SK-N-SH (cell line): ENCODE measurements at regions not wholly inside any gene's neighbourhood (a gene's known extent, or its start where the extent isn't known, plus 50 kb on each side); places are given as distances from the start of the nearest gene placed in this dataset.

Experiments
- CTCF ChIA-PET: fragments of 300-600, 350-600 bp; formaldehyde crosslinking; extraction: SDS; loops from one replicate; lab custom pipeline; 2021; lab: Yijun Ruan, JAX
- POLR2A ChIA-PET: fragments of 350-600 bp; sonication (Branson Sonifier 250); formaldehyde crosslinking; extraction: SDS; loops from one replicate; lab custom pipeline; 2020; ENCODE audit warnings: antibody characterized with exemption, inconsistent platforms; lab: Yijun Ruan, JAX
- DNase-seq: peaks from one replicate; pipeline ENCODE4 v3.0.0; 2012
- H2AFZ ChIP-seq: fragments of 200-600 bp; sonication (generic); 2 replicates; pipeline ENCODE4 v1.8.1; 2016; ENCODE audit warnings: antibody characterized with exemption, mild to moderate bottlenecking, low read depth
- H3F3A ChIP-seq: fragments of 200-600 bp; sonication (generic); replicated peaks from 2 replicates; pipeline ENCODE3; 2016; ENCODE audit warnings: antibody characterized with exemption, mild to moderate bottlenecking; ENCODE audit not compliant: insufficient read depth
- H3K27ac ChIP-seq, 2 experiments: fragments of 200-500 bp in 1 of 2; fragments of 200-600 bp in 1 of 2; sonication (Bioruptor generic) in 1 of 2; sonication (generic), shearing (Covaris generic) in 1 of 2; 2 replicates each; pipeline versions ENCODE4 v1.5.1 to v1.6.1; 2014 to 2016; ENCODE audit warnings: low read depth in 2 of 2, inconsistent platforms in 1 of 2, low read length in 1 of 2, mild to moderate bottlenecking in 1 of 2, mixed read lengths in 1 of 2
- H3K27me3 ChIP-seq: fragments of 200-600 bp; sonication (generic), shearing (Covaris generic); 2 replicates; pipeline ENCODE4 v1.6.1; 2016; ENCODE audit warnings: mixed run types; ENCODE audit not compliant: insufficient read depth
- H3K36me3 ChIP-seq, 2 experiments: fragments of 200-500 bp in 1 of 2; fragments of 200-600 bp in 1 of 2; sonication (Bioruptor generic) in 1 of 2; sonication (generic) in 1 of 2; replicated peaks in 1 of 2; 2 replicates each; pipeline versions ENCODE3 to v1.5.1; 2014 to 2016; ENCODE audit warnings: low read length in 1 of 2, mild to moderate bottlenecking in 1 of 2; ENCODE audit not compliant: insufficient read depth in 2 of 2, control insufficient read depth in 1 of 2
- H3K4me1 ChIP-seq, 2 experiments: fragments of 200-500 bp in 1 of 2; fragments of 200-600 bp in 1 of 2; sonication (Bioruptor generic) in 1 of 2; sonication (generic), shearing (Covaris generic) in 1 of 2; 2 replicates each; pipeline versions ENCODE4 v1.5.1 to v1.6.1; 2014 to 2016; ENCODE audit warnings: low read depth in 1 of 2, low read length in 1 of 2, mixed run types in 1 of 2; ENCODE audit not compliant: insufficient read depth in 2 of 2, control insufficient read depth in 1 of 2
- H3K4me2 ChIP-seq: fragments of 200-600 bp; sonication (generic), shearing (Covaris generic); 2 replicates; pipeline ENCODE4 v1.6.1; 2017; ENCODE audit warnings: mixed run types
- H3K4me3 ChIP-seq, 2 experiments: fragments of 200-500 bp in 1 of 2; fragments of 200-600 bp in 1 of 2; sonication (Bioruptor generic) in 1 of 2; sonication (generic), shearing (Covaris generic) in 1 of 2; 2 replicates each; pipeline versions ENCODE4 v1.5.1 to v1.8.1; 2014 to 2016; ENCODE audit warnings: low read depth in 2 of 2, inconsistent platforms in 1 of 2, low read length in 1 of 2, mild to moderate bottlenecking in 1 of 2, mixed read lengths in 1 of 2, moderate library complexity in 1 of 2
- H3K79me2 ChIP-seq: fragments of 200-600 bp; sonication (generic); 2 replicates; pipeline ENCODE4 v1.8.1; 2017; ENCODE audit warnings: mild to moderate bottlenecking; ENCODE audit not compliant: insufficient read depth
- H3K9ac ChIP-seq: fragments of 200-600 bp; sonication (generic); 2 replicates; pipeline ENCODE4 v1.6.1; 2017; ENCODE audit warnings: mixed run types
- H3K9me2 ChIP-seq: fragments of 200-600 bp; sonication (generic); 2 replicates; pipeline ENCODE4 v1.6.1; 2017; ENCODE audit warnings: mixed run types
- H3K9me3 ChIP-seq: fragments of 200-600 bp; sonication (generic); 2 replicates; pipeline ENCODE4 v1.6.1; 2017; ENCODE audit warnings: mixed run types, mild to moderate bottlenecking, moderate library complexity
- H4K20me1 ChIP-seq: fragments of 200-600 bp; sonication (generic); 2 replicates; pipeline ENCODE4 v1.6.1; 2017; ENCODE audit warnings: mild to moderate bottlenecking, mixed run types; ENCODE audit not compliant: insufficient read depth
- ELF1 ChIP-seq: IDR thresholded peaks from 2 replicates; pipeline ENCODE4 v1.4.0; 2012
- EP300 ChIP-seq, 2 experiments: IDR thresholded peaks; 2 replicates each; pipeline versions ENCODE4 v1.4.0 to v1.6.1; 2012; ENCODE audit warnings: borderline replicate concordance in 1 of 2, low read depth in 1 of 2, low read length in 1 of 2
- EZH2phosphoT487 ChIP-seq: fragments of 200-600 bp; sonication (generic); IDR thresholded peaks from 2 replicates; pipeline ENCODE4 v1.6.1; 2017; ENCODE audit warnings: low read depth, mixed run types, mild to moderate bottlenecking, antibody characterized with exemption, moderate library complexity, borderline replicate concordance
- FOXM1 ChIP-seq: IDR thresholded peaks from 2 replicates; pipeline ENCODE4 v1.4.0; 2012; ENCODE audit warnings: low read depth, mild to moderate bottlenecking
- MXI1 ChIP-seq: IDR thresholded peaks from 2 replicates; pipeline ENCODE4 v1.6.1; 2012; ENCODE audit warnings: mild to moderate bottlenecking, low read depth, low read length, improper control_type of control experiment
- NFIC ChIP-seq: IDR thresholded peaks from 2 replicates; pipeline ENCODE4 v1.4.0; 2012; ENCODE audit warnings: borderline replicate concordance
- NRF1 ChIP-seq: IDR thresholded peaks from 2 replicates; pipeline ENCODE4 v1.6.1; 2012; ENCODE audit warnings: low read depth, mild to moderate bottlenecking, low read length
- RAD21 ChIP-seq: IDR thresholded peaks from 2 replicates; pipeline ENCODE4 v1.6.1; 2012; ENCODE audit warnings: mild to moderate bottlenecking, low read length
- RCOR1 ChIP-seq: fragments of 150-350 bp; IDR thresholded peaks from 2 replicates; pipeline ENCODE4 v1.6.1; 2017; ENCODE audit warnings: antibody characterized with exemption, low read length
- RXRA ChIP-seq: IDR thresholded peaks from 2 replicates; pipeline ENCODE4 v1.4.0; 2012; ENCODE audit warnings: low read depth, mild to moderate bottlenecking, borderline replicate concordance
- TCF12 ChIP-seq: IDR thresholded peaks from 2 replicates; pipeline ENCODE4 v1.4.0; 2012
- TEAD4 ChIP-seq: IDR thresholded peaks from 2 replicates; pipeline ENCODE4 v1.4.0; 2012; ENCODE audit warnings: mild to moderate bottlenecking, borderline replicate concordance; ENCODE audit not compliant: insufficient read depth
- WGBS: methylation state at CpG from one replicate; pipeline ENCODE4 v1.1.6; 2017; ENCODE audit warnings: low lambda C conversion rate; 5-methylcytosine and 5-hydroxymethylcytosine counted together
- TF ChIP-seq, protein P1 (sequence below): IDR thresholded peaks from 2 replicates; pipeline ENCODE4; 2012
- TF ChIP-seq, protein P2 (sequence below): IDR thresholded peaks from 2 replicates; pipeline ENCODE4 v1.4.0; 2012; ENCODE audit warnings: low read depth, borderline replicate concordance
- TF ChIP-seq, protein P3 (sequence below): IDR thresholded peaks from 2 replicates; pipeline ENCODE4 v1.4.0; 2012; ENCODE audit warnings: low read depth
- TF ChIP-seq, protein P4 (sequence below): fragments of 150-350 bp; IDR thresholded peaks from 2 replicates; pipeline ENCODE4 v1.6.1; 2016; ENCODE audit warnings: mild to moderate bottlenecking, low read depth, low read length
- TF ChIP-seq, protein P5 (sequence below): IDR thresholded peaks from 2 replicates; pipeline ENCODE4 v1.4.0; 2012; ENCODE audit warnings: low read depth, borderline replicate concordance
- TF ChIP-seq, protein P6 (sequence below): fragments of 150-350 bp; IDR thresholded peaks from 2 replicates; pipeline ENCODE4 v1.6.1; 2017; ENCODE audit warnings: antibody characterized with exemption, low read length, low read depth, borderline replicate concordance

DNA sequence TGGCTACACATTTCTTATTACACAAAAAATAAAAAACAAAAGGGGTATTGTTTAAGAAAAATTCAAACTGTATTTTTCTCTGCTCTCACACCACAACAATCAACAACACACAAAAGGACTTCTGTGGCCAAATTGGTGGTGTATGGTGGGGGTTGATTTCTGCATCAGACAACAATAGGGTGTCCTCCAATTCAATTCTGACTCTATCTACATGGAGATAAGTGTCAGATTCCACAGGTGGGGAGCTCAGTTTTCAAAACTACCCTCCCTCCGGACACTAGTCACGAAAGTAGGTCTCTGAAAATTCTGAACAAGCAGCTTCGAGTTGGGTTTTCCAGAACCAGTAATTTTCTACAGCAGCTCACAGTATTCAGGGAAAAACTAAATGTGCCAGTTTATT is 744.9 kb upstream of the NCAM2 start:
- Histone ChIP-seq H3K27ac (no peak overlapping the region), H3K79me2 (no peaks in the 10 kb centered on the region), H3K4me2 (no peak overlapping the region), H3K9me3 (no peaks in the 10 kb centered on the region), H3K4me1 (no peaks in the 10 kb centered on the region), H2AFZ (no peak overlapping the region), H4K20me1 (no peaks in the 10 kb centered on the region), H3F3A (no peaks in the 10 kb centered on the region), H3K9me2 (no peaks in the 10 kb centered on the region), H3K9ac (no peak overlapping the region), H3K36me3 (no peaks in the 10 kb centered on the region), H3K27me3 (no peaks in the 10 kb centered on the region), H3K4me3 (no peak overlapping the region)
- WGBS = 24% methylated on average over 3 of the region's 3 CpGs
- CTCF ChIA-PET = no interaction called here
- POLR2A ChIA-PET = no interaction called here
- DNase-seq = no peak
- TF ChIP-seq RXRA (no peak), RAD21 (no peak), TCF12 (no peak), TEAD4 (no peak), NFIC (no peak), EZH2phosphoT487 (no peak), MXI1 (no peak), FOXM1 (no peak)
- TF ChIP-seq, protein P1, sequence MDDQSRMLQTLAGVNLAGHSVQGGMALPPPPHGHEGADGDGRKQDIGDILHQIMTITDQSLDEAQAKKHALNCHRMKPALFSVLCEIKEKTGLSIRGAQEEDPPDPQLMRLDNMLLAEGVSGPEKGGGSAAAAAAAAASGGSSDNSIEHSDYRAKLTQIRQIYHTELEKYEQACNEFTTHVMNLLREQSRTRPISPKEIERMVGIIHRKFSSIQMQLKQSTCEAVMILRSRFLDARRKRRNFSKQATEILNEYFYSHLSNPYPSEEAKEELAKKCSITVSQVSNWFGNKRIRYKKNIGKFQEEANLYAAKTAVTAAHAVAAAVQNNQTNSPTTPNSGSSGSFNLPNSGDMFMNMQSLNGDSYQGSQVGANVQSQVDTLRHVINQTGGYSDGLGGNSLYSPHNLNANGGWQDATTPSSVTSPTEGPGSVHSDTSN = no peak
- TF ChIP-seq, protein P2, sequence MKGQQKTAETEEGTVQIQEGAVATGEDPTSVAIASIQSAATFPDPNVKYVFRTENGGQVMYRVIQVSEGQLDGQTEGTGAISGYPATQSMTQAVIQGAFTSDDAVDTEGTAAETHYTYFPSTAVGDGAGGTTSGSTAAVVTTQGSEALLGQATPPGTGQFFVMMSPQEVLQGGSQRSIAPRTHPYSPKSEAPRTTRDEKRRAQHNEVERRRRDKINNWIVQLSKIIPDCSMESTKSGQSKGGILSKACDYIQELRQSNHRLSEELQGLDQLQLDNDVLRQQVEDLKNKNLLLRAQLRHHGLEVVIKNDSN = no peak
- TF ChIP-seq, protein P3, sequence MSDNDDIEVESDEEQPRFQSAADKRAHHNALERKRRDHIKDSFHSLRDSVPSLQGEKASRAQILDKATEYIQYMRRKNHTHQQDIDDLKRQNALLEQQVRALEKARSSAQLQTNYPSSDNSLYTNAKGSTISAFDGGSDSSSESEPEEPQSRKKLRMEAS = no peak
- TF ChIP-seq, protein P4, sequence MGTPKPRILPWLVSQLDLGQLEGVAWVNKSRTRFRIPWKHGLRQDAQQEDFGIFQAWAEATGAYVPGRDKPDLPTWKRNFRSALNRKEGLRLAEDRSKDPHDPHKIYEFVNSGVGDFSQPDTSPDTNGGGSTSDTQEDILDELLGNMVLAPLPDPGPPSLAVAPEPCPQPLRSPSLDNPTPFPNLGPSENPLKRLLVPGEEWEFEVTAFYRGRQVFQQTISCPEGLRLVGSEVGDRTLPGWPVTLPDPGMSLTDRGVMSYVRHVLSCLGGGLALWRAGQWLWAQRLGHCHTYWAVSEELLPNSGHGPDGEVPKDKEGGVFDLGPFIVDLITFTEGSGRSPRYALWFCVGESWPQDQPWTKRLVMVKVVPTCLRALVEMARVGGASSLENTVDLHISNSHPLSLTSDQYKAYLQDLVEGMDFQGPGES = no peak

DNA sequence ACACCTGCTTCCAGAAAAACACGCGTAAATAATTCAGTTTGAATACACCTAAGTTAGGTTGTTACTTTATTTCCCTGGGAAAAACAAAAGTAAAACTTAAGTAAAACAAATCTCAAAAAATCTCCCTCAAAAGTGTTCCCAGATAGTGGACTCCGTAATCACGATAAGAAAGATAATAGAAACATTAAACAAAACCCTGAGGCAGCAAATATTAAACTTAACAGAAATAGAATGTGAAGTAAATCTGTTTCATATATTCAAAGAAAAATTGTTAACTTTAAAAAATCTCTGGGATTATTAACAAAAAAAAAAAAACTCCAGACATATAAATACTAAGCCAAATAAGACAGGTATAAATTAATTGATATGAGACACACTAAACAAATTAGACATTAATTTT is 743.2 kb upstream of the NCAM2 start:
- H3K9me2 ChIP-seq = no peaks in the 10 kb centered on the region
- H3K36me3 ChIP-seq = no peaks in the 10 kb centered on the region
- no peaks in the 10 kb centered on the region for H3K4me1 ChIP-seq
- ChIA-PET CTCF (no interaction called here), POLR2A (no interaction called here)
- H2AFZ ChIP-seq = no peak overlapping the region
- H3K79me2 ChIP-seq = no peaks in the 10 kb centered on the region
- H3K27me3 ChIP-seq = no peaks in the 10 kb centered on the region
- no peak overlapping the region for H3K4me3 ChIP-seq
- WGBS = 48% methylated on average over 4 of the region's 4 CpGs
- H3K4me2 ChIP-seq = no peak overlapping the region
- no peaks in the 10 kb centered on the region for H3F3A ChIP-seq
- H3K27ac ChIP-seq = no peak overlapping the region
- H4K20me1 ChIP-seq = no peaks in the 10 kb centered on the region
- TF ChIP-seq ELF1 = no peak
- no peak for TF ChIP-seq EP300 (IDR thresholded peaks at IDR 0.05; ENCODE audit: borderline replicate concordance in 1 of 2, low read depth in 1 of 2, low read length in 1 of 2)
- TF ChIP-seq, protein P5, sequence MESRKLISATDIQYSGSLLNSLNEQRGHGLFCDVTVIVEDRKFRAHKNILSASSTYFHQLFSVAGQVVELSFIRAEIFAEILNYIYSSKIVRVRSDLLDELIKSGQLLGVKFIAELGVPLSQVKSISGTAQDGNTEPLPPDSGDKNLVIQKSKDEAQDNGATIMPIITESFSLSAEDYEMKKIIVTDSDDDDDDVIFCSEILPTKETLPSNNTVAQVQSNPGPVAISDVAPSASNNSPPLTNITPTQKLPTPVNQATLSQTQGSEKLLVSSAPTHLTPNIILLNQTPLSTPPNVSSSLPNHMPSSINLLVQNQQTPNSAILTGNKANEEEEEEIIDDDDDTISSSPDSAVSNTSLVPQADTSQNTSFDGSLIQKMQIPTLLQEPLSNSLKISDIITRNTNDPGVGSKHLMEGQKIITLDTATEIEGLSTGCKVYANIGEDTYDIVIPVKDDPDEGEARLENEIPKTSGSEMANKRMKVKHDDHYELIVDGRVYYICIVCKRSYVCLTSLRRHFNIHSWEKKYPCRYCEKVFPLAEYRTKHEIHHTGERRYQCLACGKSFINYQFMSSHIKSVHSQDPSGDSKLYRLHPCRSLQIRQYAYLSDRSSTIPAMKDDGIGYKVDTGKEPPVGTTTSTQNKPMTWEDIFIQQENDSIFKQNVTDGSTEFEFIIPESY = no peak
- TF ChIP-seq, protein P2 = no peak
- TF ChIP-seq, protein P6, sequence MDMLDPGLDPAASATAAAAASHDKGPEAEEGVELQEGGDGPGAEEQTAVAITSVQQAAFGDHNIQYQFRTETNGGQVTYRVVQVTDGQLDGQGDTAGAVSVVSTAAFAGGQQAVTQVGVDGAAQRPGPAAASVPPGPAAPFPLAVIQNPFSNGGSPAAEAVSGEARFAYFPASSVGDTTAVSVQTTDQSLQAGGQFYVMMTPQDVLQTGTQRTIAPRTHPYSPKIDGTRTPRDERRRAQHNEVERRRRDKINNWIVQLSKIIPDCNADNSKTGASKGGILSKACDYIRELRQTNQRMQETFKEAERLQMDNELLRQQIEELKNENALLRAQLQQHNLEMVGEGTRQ = no peak
- no peak for TF ChIP-seq RCOR1
- no peak for TF ChIP-seq EZH2phosphoT487
- no peak for TF ChIP-seq TEAD4
- TF ChIP-seq FOXM1 = no peak
- no peak for TF ChIP-seq NRF1
- no peak overlapping the region for H3K9ac ChIP-seq
- no peaks in the 10 kb centered on the region for H3K9me3 ChIP-seq
- DNase-seq = no peak
